GM23338 (cell line): ENCODE measurements at regions not wholly inside any gene's neighbourhood (a gene's known extent, or its start where the extent isn't known, plus 50 kb on each side); places are given as distances from the start of the nearest gene placed in this dataset.

ENCODE experiments used
- ATAC-seq: fragments of 200-7000 bp; cut with Tn5 transposase; 3 replicates; pipeline ENCODE4 v1.9.1; 2020
- DNase-seq: peaks from one replicate; pipeline ENCODE4 v3.0.0-alpha.2; 2015; ENCODE audit warnings: low spot score
- H2AFZ ChIP-seq: fragments of 200-600 bp; sonication (generic); 2 replicates; pipeline ENCODE4 v1.8.0; 2016; ENCODE audit warnings: antibody characterized with exemption, mild to moderate bottlenecking, moderate library complexity
- H3F3A ChIP-seq: fragments of 200-600 bp; sonication (generic); replicated peaks from 2 replicates; pipeline ENCODE4 v1.8.0; 2017; ENCODE audit warnings: antibody characterized with exemption, mixed run types, low read depth
- H3K27ac ChIP-seq: fragments of 200-600 bp; sonication (generic); 2 replicates; pipeline ENCODE4 v1.6.1; 2016; ENCODE audit warnings: low read depth
- H3K27me3 ChIP-seq: fragments of 200-600 bp; sonication (generic); 2 replicates; pipeline ENCODE4 v1.8.0; 2016; ENCODE audit warnings: mild to moderate bottlenecking, mixed run types, moderate library complexity; ENCODE audit not compliant: insufficient read depth
- H3K36me3 ChIP-seq: fragments of 200-600 bp; sonication (generic); 2 replicates; pipeline ENCODE4 v1.8.0; 2016; ENCODE audit warnings: mild to moderate bottlenecking; ENCODE audit not compliant: insufficient read depth
- H3K4me1 ChIP-seq: fragments of 200-600 bp; sonication (generic); 2 replicates; pipeline ENCODE4 v1.8.0; 2016; ENCODE audit warnings: mild to moderate bottlenecking, moderate library complexity; ENCODE audit not compliant: insufficient read depth
- H3K4me2 ChIP-seq: fragments of 200-600 bp; sonication (generic); 2 replicates; pipeline ENCODE4 v1.7.1; 2017; ENCODE audit warnings: mixed run types
- H3K4me3 ChIP-seq: fragments of 200-600 bp; sonication (generic); 2 replicates; pipeline ENCODE4 v1.6.1; 2016; ENCODE audit warnings: mixed run types
- H3K79me2 ChIP-seq: fragments of 200-600 bp; sonication (generic); replicated peaks from 2 replicates; pipeline ENCODE4 v1.8.0; 2017; ENCODE audit warnings: mild to moderate bottlenecking; ENCODE audit not compliant: insufficient read depth
- H3K9me2 ChIP-seq: fragments of 200-600 bp; sonication (generic); 2 replicates; pipeline ENCODE4 v1.8.0; 2017; ENCODE audit not compliant: insufficient read depth
- H4K20me1 ChIP-seq: fragments of 200-600 bp; sonication (generic); replicated peaks from 2 replicates; pipeline ENCODE4 v1.8.0; 2017; ENCODE audit warnings: mild to moderate bottlenecking; ENCODE audit not compliant: insufficient read depth
- H3K27ac Mint-ChIP-seq: 2 replicates; pipeline ENCODE4 v1.8.0; 2020; ENCODE audit warnings: inconsistent platforms, mild to moderate bottlenecking, moderate library complexity, mixed read lengths
- H3K27me3 Mint-ChIP-seq: 3 replicates; pipeline ENCODE4 v1.8.0; 2022; ENCODE audit warnings: low read depth, mild to moderate bottlenecking, moderate library complexity, mixed read lengths, inconsistent platforms; ENCODE audit not compliant: insufficient read depth, poor library complexity
- H3K36me3 Mint-ChIP-seq: 3 replicates; pipeline ENCODE4 v1.8.0; 2021; ENCODE audit warnings: low read depth, mild to moderate bottlenecking, inconsistent platforms, moderate library complexity, mixed read lengths
- H3K4me1 Mint-ChIP-seq: 3 replicates; pipeline ENCODE4 v1.8.0; 2020; ENCODE audit warnings: mild to moderate bottlenecking, inconsistent platforms, mixed read lengths
- H3K4me3 Mint-ChIP-seq: 3 replicates; pipeline ENCODE4 v1.8.0; 2021; ENCODE audit warnings: moderate library complexity, mild to moderate bottlenecking, inconsistent platforms, mixed read lengths
- H3K9me3 Mint-ChIP-seq: 3 replicates; pipeline ENCODE4 v1.8.0; 2020; ENCODE audit warnings: moderate library complexity, mild to moderate bottlenecking, inconsistent platforms, mixed read lengths
- CREB1 ChIP-seq: fragments of 250-450 bp; sonication (Bioruptor Pico); IDR thresholded peaks from 2 replicates; pipeline ENCODE4 v1.5.0; 2020; ENCODE audit warnings: low read depth, mild to moderate bottlenecking, moderate library complexity
- CTCF ChIP-seq, 2 experiments: fragments of 200-600 bp in 1 of 2; sonication (generic) in 1 of 2; conservative IDR thresholded peaks; 2 replicates each; pipeline versions ENCODE4 v1.5.1 to v1.6.1; 2016 to 2017; ENCODE audit warnings: antibody characterized with exemption in 2 of 2, low read depth in 2 of 2, mild to moderate bottlenecking in 2 of 2, moderate library complexity in 1 of 2
- ETS1 ChIP-seq: IDR thresholded peaks from 2 replicates; pipeline ENCODE4 v1.6.1; 2016; ENCODE audit warnings: antibody characterized with exemption
- EZH2 ChIP-seq: fragments of 200-600 bp; sonication (generic); IDR thresholded peaks from one replicate; pipeline ENCODE4 v1.8.0; 2017; ENCODE audit warnings: antibody characterized with exemption, mild to moderate bottlenecking, low read depth; ENCODE audit not compliant: unreplicated experiment
- EZH2phosphoT487 ChIP-seq: fragments of 200-600 bp; sonication (generic); IDR thresholded peaks from one replicate; pipeline ENCODE4 v1.8.1; 2018; ENCODE audit warnings: antibody characterized with exemption; ENCODE audit not compliant: unreplicated experiment
- JUNB ChIP-seq: IDR thresholded peaks from one replicate; pipeline ENCODE4 v1.6.1; 2016; ENCODE audit warnings: antibody characterized with exemption; ENCODE audit not compliant: unreplicated experiment
- NANOG ChIP-seq: IDR thresholded peaks from 2 replicates; pipeline ENCODE4 v1.6.1; 2016; ENCODE audit warnings: antibody characterized with exemption, borderline replicate concordance
- POLR2AphosphoS5 ChIP-seq: IDR thresholded peaks from 2 replicates; pipeline ENCODE4 v1.6.1; 2016; ENCODE audit warnings: antibody characterized with exemption, low read depth
- REST ChIP-seq: IDR thresholded peaks from one replicate; pipeline ENCODE4 v1.6.1; 2018; ENCODE audit warnings: antibody characterized with exemption; ENCODE audit not compliant: unreplicated experiment
- STAT1 ChIP-seq: IDR thresholded peaks from one replicate; pipeline ENCODE4 v1.6.1; 2016; ENCODE audit warnings: antibody characterized with exemption; ENCODE audit not compliant: unreplicated experiment
- ZNF114 ChIP-seq: fragments of 250-450 bp; sonication (Bioruptor Pico); IDR thresholded peaks from 2 replicates; pipeline ENCODE4 v1.5.0; 2020; ENCODE audit warnings: mild to moderate bottlenecking, moderate library complexity
- ZNF331 ChIP-seq: fragments of 250-450 bp; sonication (Bioruptor Pico); IDR thresholded peaks from 2 replicates; pipeline ENCODE4 v1.5.0; 2020; ENCODE audit warnings: low read depth, mild to moderate bottlenecking, moderate library complexity
- ZNF462 ChIP-seq: fragments of 250-450 bp; sonication (Bioruptor Pico); IDR thresholded peaks from 2 replicates; pipeline ENCODE4 v1.5.0; 2020; ENCODE audit warnings: mild to moderate bottlenecking, moderate library complexity

- Histone ChIP-seq H2AFZ (no peak overlapping the region), H3F3A (no peaks in the 10 kb centered on the region), H3K9me2 (no peaks in the 10 kb centered on the region), H3K36me3 (no peaks in the 10 kb centered on the region), H3K79me2 (no peaks in the 10 kb centered on the region), H4K20me1 (no peaks in the 10 kb centered on the region), H3K4me1 (no peaks in the 10 kb centered on the region), H3K27me3 (no peaks in the 10 kb centered on the region), H3K27ac (no peak overlapping the region), H3K4me3 (no peak overlapping the region), H3K4me2 (no peak overlapping the region)
- no peaks in the 10 kb centered on the region for H3K4me1 Mint-ChIP-seq
- no peak for ATAC-seq
- H3K4me3 Mint-ChIP-seq = no peak overlapping the region
- H3K36me3 Mint-ChIP-seq = peaks cover 9% of the 10 kb centered on the region; the same call in 2 of the 3 replicates
- TF ChIP-seq EZH2 (no peak), JUNB (no peak), ZNF114 (no peak), REST (no peak), EZH2phosphoT487 (no peak), ETS1 (no peak), STAT1 (no peak), NANOG (no peak), POLR2AphosphoS5 (no peak), CREB1 (CRISPR knock-in tag) (no peak), ZNF462 (no peak), ZNF331 (CRISPR knock-in tag) (no peak), CTCF (conservative IDR thresholded peaks at IDR 0.05; ENCODE audit: low read depth in 2 of 2) (no peak)
- no peak overlapping the region for H3K27ac Mint-ChIP-seq
- no peaks in the 10 kb centered on the region for H3K27me3 Mint-ChIP-seq
- peaks cover 23% of the 10 kb centered on the region for H3K9me3 Mint-ChIP-seq
- DNase-seq = no peak
Measured at GRCh38 chr10:4102802-4103344, 317.9 kb upstream of the KLF6 start.
